GM13976 (cell line): ENCODE measurements at regions not wholly inside any gene's neighbourhood (a gene's known extent, or its start where the extent isn't known, plus 50 kb on each side); places are given as distances from the start of the nearest gene placed in this dataset.

Experiments
- DNase-seq: peaks from one replicate; pipeline ENCODE4 v3.0.0; 2012; ENCODE audit warnings: low spot score
- in situ Hi-C: fragments of 300-500 bp; cut with MboI; formaldehyde crosslinking; loops from one replicate; pipeline ENCODE4 v1.12.0; 2022; ENCODE audit warnings: low sequenced_read_pairs, mixed read lengths, inconsistent platforms; ENCODE audit not compliant: unreplicated experiment
- TF ChIP-seq, protein P1 (sequence below): IDR thresholded peaks from 2 replicates; pipeline ENCODE4 v1.5.1; 2012; ENCODE audit warnings: borderline replicate concordance, mild to moderate bottlenecking; ENCODE audit not compliant: insufficient read depth; ENCODE audit errors: extremely low read depth, missing control alignments, control extremely low read depth

DNA sequence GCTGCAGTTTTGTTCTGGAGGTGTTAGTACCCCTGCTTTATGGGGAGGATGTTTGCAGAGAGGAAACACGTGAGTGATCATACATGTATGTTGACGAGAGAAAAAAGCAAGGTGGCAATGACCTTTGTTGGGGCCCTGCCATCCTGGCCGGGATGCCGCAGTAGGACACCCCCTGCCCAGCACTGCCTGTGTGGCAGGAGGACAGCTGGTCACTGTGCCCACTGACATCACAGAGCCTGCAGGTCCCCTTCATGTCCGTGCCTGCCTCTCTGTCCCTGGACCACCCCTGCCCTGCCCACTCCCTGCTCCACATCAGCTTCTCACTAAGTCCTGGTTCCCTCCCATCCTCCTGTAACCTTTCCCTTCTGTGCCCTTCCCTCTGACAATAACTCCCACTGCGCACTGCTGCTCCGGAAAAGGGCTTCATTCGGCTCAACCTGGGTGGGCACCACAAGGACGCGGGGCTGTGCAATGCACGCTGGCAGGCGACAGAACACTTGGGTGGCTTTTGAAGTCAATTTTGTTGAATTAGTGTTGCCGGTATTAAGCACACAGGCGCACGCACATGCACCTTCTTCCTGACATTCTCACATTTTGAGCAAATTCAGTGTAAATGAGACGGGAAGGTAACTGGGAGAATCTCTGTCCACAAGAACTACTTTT lies 51.5 kb upstream of the TWIST2 start:
- in situ Hi-C loops, result loop anchor here (25.0 kb wide), 1 partner anchor 434 kb away; no protein-coding TSS in a partner anchor
- DNase-seq, result no peak
- TF ChIP-seq, protein P1, sequence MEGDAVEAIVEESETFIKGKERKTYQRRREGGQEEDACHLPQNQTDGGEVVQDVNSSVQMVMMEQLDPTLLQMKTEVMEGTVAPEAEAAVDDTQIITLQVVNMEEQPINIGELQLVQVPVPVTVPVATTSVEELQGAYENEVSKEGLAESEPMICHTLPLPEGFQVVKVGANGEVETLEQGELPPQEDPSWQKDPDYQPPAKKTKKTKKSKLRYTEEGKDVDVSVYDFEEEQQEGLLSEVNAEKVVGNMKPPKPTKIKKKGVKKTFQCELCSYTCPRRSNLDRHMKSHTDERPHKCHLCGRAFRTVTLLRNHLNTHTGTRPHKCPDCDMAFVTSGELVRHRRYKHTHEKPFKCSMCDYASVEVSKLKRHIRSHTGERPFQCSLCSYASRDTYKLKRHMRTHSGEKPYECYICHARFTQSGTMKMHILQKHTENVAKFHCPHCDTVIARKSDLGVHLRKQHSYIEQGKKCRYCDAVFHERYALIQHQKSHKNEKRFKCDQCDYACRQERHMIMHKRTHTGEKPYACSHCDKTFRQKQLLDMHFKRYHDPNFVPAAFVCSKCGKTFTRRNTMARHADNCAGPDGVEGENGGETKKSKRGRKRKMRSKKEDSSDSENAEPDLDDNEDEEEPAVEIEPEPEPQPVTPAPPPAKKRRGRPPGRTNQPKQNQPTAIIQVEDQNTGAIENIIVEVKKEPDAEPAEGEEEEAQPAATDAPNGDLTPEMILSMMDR, result no peak

GRCh38 chr2:238797537-238797936 lies 50.3 kb upstream of the TWIST2 start:
- TF ChIP-seq, protein P1, result no peak
- in situ Hi-C loops, result loop anchor here (25.0 kb wide), 1 partner anchor 435 kb away; no protein-coding TSS in a partner anchor
- DNase-seq, result no peak
